B cell (primary cell): ENCODE measurements at regions not wholly inside any gene's neighbourhood (a gene's known extent, or its start where the extent isn't known, plus 50 kb on each side); places are given as distances from the start of the nearest gene placed in this dataset.
"Not testable (repeated sequence)": the region's sequence is repeated elsewhere in the genome, so short reads cannot be mapped to it uniquely, and the experiment has no call there.

ENCODE experiments used
- ATAC-seq: fragments of 200-7000 bp; cut with Tn5 transposase; one replicate; pipeline ENCODE4 v1.10.0; 2021; ENCODE audit warnings: low read depth, mild to moderate bottlenecking, moderate number of reproducible peaks, moderate library complexity
- CTCF ChIA-PET: fragments of 350-600 bp; sonication (Branson Sonifier 250); formaldehyde crosslinking; loops from one replicate; lab custom pipeline; 2021; ENCODE audit warnings: antibody characterized with exemption, inconsistent platforms; lab: Charles Lee
- POLR2A ChIA-PET: fragments of 350-600 bp; sonication (Branson Sonifier 250); formaldehyde crosslinking; loops from one replicate; lab custom pipeline; 2021; ENCODE audit warnings: antibody characterized with exemption; lab: Charles Lee
- DNase-seq: peaks from one replicate; pipeline ENCODE4 v3.0.0; 2013
- H2AFZ ChIP-seq: 2 replicates; pipeline ENCODE4 v1.6.1; 2012; ENCODE audit warnings: mild to moderate bottlenecking, low read depth, low read length; ENCODE audit not compliant: insufficient read depth, poor library complexity, severe bottlenecking
- H3K27ac ChIP-seq, 2 donors: 1 replicate in 1 of 2; 2 replicates in 1 of 2; pipeline ENCODE4 v1.5.1; 2012 to 2013; ENCODE audit warnings: low read length in 2 of 2, mild to moderate bottlenecking in 2 of 2, moderate library complexity in 1 of 2
- H3K27me3 ChIP-seq, 4 experiments: fragments of 200-600 bp in 1 of 4; sonication (generic) in 1 of 4; replicated peaks in 1 of 4; 1 replicate in 2 of 4; 2 replicates in 2 of 4; pipeline versions ENCODE4 v1.6.1 to v1.7.0; 2013 to 2016; ENCODE audit warnings: low read length in 3 of 4, mild to moderate bottlenecking in 2 of 4, mixed read lengths in 1 of 4, moderate library complexity in 1 of 4; ENCODE audit not compliant: insufficient read depth in 4 of 4, control insufficient read depth in 3 of 4; ENCODE audit errors: control extremely low read depth in 1 of 4
- H3K36me3 ChIP-seq, 2 experiments: replicated peaks in 1 of 2; 1 replicate in 1 of 2; 2 replicates in 1 of 2; pipeline versions ENCODE4 v1.6.1 to v1.7.1; 2013; ENCODE audit warnings: low read length in 1 of 2; ENCODE audit not compliant: insufficient read depth in 2 of 2, control insufficient read depth in 1 of 2; ENCODE audit errors: control extremely low read depth in 1 of 2, extremely low read depth in 1 of 2
- H3K4me1 ChIP-seq, 2 donors: fragments of 200-600 bp in 1 of 2; sonication (generic) in 1 of 2; 1 replicate in 1 of 2; 2 replicates in 1 of 2; pipeline versions ENCODE4 v1.5.1 to v1.6.1; 2013 to 2017; ENCODE audit warnings: low read length in 2 of 2; ENCODE audit not compliant: control insufficient read depth in 2 of 2, insufficient read depth in 2 of 2
- H3K4me2 ChIP-seq: replicated peaks from 2 replicates; pipeline ENCODE3; 2012; ENCODE audit warnings: mild to moderate bottlenecking, low read depth, low read length; ENCODE audit not compliant: poor library complexity, severe bottlenecking
- H3K4me3 ChIP-seq, 5 experiments: fragments of 200-600 bp in 1 of 5; sonication (generic) in 1 of 5; 1 replicate in 3 of 5; 2 replicates in 2 of 5; pipeline versions ENCODE4 v1.5.1 to v1.7.0; 2011 to 2016; ENCODE audit warnings: low read length in 4 of 5, mild to moderate bottlenecking in 4 of 5, low read depth in 2 of 5, control low read depth in 1 of 5, moderate library complexity in 1 of 5; ENCODE audit not compliant: insufficient read depth in 1 of 5; ENCODE audit errors: control extremely low read depth in 1 of 5, extremely low read depth in 1 of 5
- H3K79me2 ChIP-seq: fragments of 200-600 bp; sonication (generic); one replicate; pipeline ENCODE4 v1.6.0; 2016; ENCODE audit warnings: low read length; ENCODE audit not compliant: control insufficient read depth, insufficient read depth
- H3K9ac ChIP-seq: fragments of 200-600 bp; sonication (generic); 2 replicates; pipeline ENCODE4 v1.6.1; 2017; ENCODE audit warnings: mild to moderate bottlenecking, low read length, moderate library complexity
- H3K9me3 ChIP-seq, 3 donors: one replicate each; pipeline versions ENCODE4 v1.6.1 to v1.7.1; 2013; ENCODE audit warnings: low read length in 2 of 3; ENCODE audit not compliant: control insufficient read depth in 2 of 3, insufficient read depth in 1 of 3; ENCODE audit errors: control extremely low read depth in 1 of 3
- H4K20me1 ChIP-seq: 2 replicates; pipeline ENCODE4 v1.6.0; 2012; ENCODE audit warnings: mild to moderate bottlenecking, low read length; ENCODE audit not compliant: insufficient read depth, control insufficient read depth, poor library complexity, severe bottlenecking
- H3K27ac Mint-ChIP-seq: one replicate; pipeline ENCODE4 v1.8.0; 2021; ENCODE audit warnings: mixed read lengths
- H3K27me3 Mint-ChIP-seq: one replicate; pipeline ENCODE4 v1.8.0; 2021; ENCODE audit warnings: mixed read lengths
- H3K4me1 Mint-ChIP-seq: one replicate; pipeline ENCODE4 v1.8.0; 2021; ENCODE audit warnings: mixed read lengths
- H3K4me3 Mint-ChIP-seq: one replicate; pipeline ENCODE4 v1.8.0; 2021; ENCODE audit warnings: mixed read lengths
- H3K9me3 Mint-ChIP-seq: one replicate; pipeline ENCODE4 v1.8.0; 2022; ENCODE audit warnings: mixed read lengths; ENCODE audit not compliant: insufficient read depth
- WGBS: methylation state at CpG from one replicate; pipeline ENCODE4 v1.1.5; 2013; ENCODE audit warnings: missing lambda C conversion rate; ENCODE audit not compliant: insufficient coverage; 5-methylcytosine and 5-hydroxymethylcytosine counted together
- intact Hi-C: fragments of 100-400 bp; cut with micrococcal nuclease; formaldehyde crosslinking; loops from one replicate; pipeline ENCODE4 v1.10.0; 2022

DNA sequence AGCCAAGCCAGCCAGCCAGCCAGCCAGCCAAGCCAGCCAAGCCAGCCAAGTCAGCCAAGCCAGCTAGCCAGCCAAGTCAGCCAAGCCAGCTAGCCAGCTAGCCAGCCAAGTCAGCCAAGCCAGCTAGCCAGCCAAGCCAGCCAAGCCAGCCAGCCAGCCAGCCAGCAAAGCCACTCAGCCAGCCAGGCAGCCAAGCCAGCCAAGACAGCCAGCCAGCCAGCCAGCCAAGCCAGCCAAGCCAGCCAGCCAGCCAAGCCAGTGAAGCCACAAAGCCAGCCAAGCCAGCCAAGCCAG, 1605.0 kb downstream of the RPIA start:
- H3K27me3 ChIP-seq, ATAC-seq, CTCF ChIA-PET, H3K27me3 Mint-ChIP-seq, intact Hi-C loops, H3K36me3 ChIP-seq, H3K79me2 ChIP-seq, H3K4me3 ChIP-seq, H3K9ac ChIP-seq, H3K4me1 Mint-ChIP-seq, H3K4me3 Mint-ChIP-seq, H4K20me1 ChIP-seq, H3K4me1 ChIP-seq, H3K27ac Mint-ChIP-seq, H3K27ac ChIP-seq, POLR2A ChIA-PET, DNase-seq, H3K9me3 Mint-ChIP-seq, H2AFZ ChIP-seq, H3K4me2 ChIP-seq: not testable (repeated sequence)
- peaks cover 0 to 24% (median 0%) of the 10 kb centered on the region in 3 donors for H3K9me3 ChIP-seq

DNA sequence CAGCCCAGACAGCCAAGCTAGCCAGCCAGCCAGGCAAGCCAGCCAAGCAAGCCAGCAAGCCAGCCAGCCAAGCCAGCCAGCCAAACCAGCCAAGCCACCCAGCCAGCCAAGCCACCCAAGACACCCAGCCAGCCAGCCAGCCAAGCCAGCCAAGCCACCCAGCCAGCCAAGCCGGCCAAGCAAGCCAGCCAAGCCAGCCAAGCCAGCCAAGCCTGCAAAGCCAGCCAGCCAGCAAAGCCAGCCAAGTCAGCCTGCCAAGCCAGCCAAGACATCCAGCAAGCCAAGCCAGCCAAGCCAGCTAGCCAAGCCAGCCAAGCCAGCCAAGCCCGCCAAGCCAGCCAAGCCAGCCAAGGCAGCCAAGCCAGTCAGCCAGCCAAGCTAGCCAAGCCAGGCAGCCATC, 1606.2 kb downstream of the RPIA start:
- H3K27ac Mint-ChIP-seq, CTCF ChIA-PET, H4K20me1 ChIP-seq, H3K27me3 ChIP-seq, H2AFZ ChIP-seq, H3K4me1 ChIP-seq, H3K4me2 ChIP-seq, ATAC-seq, H3K36me3 ChIP-seq, H3K4me3 ChIP-seq, intact Hi-C loops, H3K4me1 Mint-ChIP-seq, H3K27me3 Mint-ChIP-seq, H3K79me2 ChIP-seq, DNase-seq, H3K9me3 Mint-ChIP-seq, H3K4me3 Mint-ChIP-seq, H3K27ac ChIP-seq, POLR2A ChIA-PET, H3K9ac ChIP-seq: not testable (repeated sequence)
- peaks cover 0 to 20% (median 0%) of the 10 kb centered on the region in 3 donors for H3K9me3 ChIP-seq
- 100% methylated on average over 1 of the region's 2 CpGs for WGBS

DNA sequence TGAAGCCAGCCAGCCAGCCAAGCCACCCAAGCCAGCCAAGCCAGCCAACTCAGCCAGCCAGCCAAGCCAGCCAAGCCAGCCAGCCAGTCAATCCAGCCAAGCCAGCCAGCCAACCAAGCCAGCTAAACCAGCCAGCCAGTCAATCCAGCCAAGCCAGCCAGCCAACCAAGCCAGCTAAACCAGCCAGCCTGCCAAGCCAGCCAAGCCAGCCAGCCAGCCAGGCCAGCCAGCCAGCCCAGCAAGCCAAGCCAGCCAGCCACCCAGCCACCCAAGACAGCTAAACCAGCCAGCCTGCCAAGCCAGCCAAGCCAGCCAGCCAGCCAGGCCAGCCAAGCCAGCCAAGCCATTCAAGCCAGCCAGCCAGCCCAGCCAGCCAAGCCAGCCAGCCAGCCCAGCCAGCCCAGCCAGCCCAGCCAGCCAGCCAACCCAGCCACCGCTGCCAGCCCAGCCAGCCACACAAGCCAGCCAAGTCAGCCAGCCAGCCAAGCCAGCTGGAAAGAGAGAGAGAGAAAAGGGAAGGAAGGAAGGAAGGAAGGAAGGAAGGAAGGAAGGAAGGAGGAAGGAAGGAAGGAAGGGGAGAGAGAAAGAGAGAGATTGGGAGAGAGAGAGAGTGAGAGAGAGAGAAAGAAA, 1606.8 kb downstream of the RPIA start:
- H3K4me3 ChIP-seq, H2AFZ ChIP-seq, H3K4me2 ChIP-seq, H3K27me3 ChIP-seq, H3K27ac ChIP-seq, DNase-seq, POLR2A ChIA-PET, H3K27ac Mint-ChIP-seq, H3K4me1 ChIP-seq, H3K36me3 ChIP-seq, intact Hi-C loops, H3K9me3 Mint-ChIP-seq, H3K9ac ChIP-seq, H3K4me3 Mint-ChIP-seq, ATAC-seq, H3K27me3 Mint-ChIP-seq, H3K4me1 Mint-ChIP-seq, H4K20me1 ChIP-seq, H3K79me2 ChIP-seq, CTCF ChIA-PET: not testable (repeated sequence)
- peaks cover 0 to 17% (median 0%) of the 10 kb centered on the region in 3 donors for H3K9me3 ChIP-seq
- WGBS: no CpG with 5 or more reads among the region's 1 CpG

DNA sequence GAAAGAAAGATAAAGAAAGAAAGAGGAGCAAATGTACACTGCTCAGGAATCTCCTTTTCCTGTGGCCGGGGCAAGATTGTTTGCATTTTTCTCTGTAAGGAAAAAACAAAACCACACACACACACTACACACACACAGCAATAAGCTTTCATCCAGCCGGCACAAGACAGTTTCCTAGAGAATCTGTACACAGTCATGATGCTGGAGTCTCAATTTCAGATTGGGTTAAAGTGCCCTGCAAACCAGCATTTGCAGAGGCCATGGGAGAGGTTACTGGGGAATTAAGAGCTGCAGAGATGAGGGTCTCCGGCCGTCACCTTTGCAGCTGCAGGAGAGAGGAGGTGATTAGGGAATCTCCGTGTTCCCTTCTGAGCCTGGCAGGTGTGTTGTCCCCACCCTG, 1607.5 kb downstream of the RPIA start:
- H2AFZ ChIP-seq, H3K36me3 ChIP-seq, H3K9me3 ChIP-seq, H3K4me1 Mint-ChIP-seq, ATAC-seq, H4K20me1 ChIP-seq, H3K4me2 ChIP-seq, H3K4me1 ChIP-seq, H3K27me3 ChIP-seq, POLR2A ChIA-PET, H3K27ac ChIP-seq, H3K4me3 ChIP-seq, H3K9ac ChIP-seq, H3K9me3 Mint-ChIP-seq, H3K27me3 Mint-ChIP-seq, intact Hi-C loops, CTCF ChIA-PET, H3K27ac Mint-ChIP-seq, H3K79me2 ChIP-seq, H3K4me3 Mint-ChIP-seq, DNase-seq: not testable (repeated sequence)
- no CpG with 5 or more reads among the region's 5 CpGs for WGBS
